NCI-H2107 treated with DMSO at 0.1 percent for 48 hours (cell line): ENCODE measurements at regions not wholly inside any gene's neighbourhood (a gene's known extent, or its start where the extent isn't known, plus 50 kb on each side); places are given as distances from the start of the nearest gene placed in this dataset.
A peak's percentile ranks its signal among the peaks of the same experiment; 100 is the strongest.
"Not testable (repeated sequence)": the region's sequence is repeated elsewhere in the genome, so short reads cannot be mapped to it uniquely, and the experiment has no call there.

ENCODE experiments used
- DNase-seq: peaks from one replicate; lab custom pipeline; 2025; ENCODE audit not compliant: unreplicated experiment; lab: John Stamatoyannopoulos, UW

DNA sequence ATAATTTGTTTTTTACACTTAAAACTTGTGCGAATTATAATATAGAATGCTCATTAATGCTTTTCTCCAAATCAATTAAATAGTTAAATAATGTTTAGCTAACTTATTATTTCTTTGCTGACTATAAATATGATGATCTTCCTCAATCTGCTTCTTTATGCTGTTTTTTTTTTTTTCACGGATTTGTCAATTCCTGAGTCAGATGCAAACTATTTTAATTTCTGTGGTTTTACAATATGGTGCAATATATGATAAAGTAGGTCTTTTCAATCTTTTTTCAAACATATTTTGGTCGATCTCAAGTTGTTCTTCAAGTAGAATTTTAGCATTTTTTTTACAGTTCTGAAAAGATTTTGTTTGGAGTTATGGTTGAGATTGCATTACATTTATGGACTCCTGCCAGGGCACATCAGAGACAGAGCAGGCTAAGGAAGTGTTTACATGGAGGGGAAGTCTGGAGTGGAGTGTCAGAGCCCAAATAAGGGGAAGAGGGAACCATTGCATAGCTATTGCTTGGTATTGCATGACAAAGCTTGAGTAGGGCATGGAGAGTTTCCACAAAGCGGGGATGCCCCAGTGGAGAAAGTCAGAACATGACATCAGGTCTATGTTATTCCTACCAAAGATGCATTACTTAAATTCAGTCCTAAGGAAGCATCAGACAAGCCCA lies 204.4 kb downstream of the OTUD1 start:
- no peak for DNase-seq

DNA sequence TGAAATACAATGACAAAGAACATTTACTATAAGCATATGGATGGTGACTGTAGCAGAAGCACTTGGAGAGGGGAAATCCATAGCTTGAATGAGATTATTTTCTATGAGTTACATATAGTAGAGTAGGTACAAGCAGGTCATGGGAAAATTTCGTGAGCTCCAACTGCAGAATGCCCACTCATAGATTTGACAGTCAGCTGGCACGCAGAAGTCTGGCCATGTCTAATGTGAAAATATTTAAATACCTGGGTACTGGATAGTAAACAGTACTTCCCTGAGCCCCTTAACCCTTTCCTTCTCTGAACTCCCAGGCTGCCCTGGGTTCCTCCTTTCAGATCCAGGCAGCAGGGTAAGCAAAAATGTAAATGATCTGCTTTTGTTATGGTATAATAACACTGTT lies 209.7 kb downstream of the OTUD1 start:
- no peak for DNase-seq

GRCh38 chr10:23656735-23657134 lies 217.9 kb downstream of the OTUD1 start:
- DNase-seq = no peak

- DNase-seq = no peak
Measured at GRCh38 chr10:23657677-23658076, 218.8 kb downstream of the OTUD1 start.

DNA sequence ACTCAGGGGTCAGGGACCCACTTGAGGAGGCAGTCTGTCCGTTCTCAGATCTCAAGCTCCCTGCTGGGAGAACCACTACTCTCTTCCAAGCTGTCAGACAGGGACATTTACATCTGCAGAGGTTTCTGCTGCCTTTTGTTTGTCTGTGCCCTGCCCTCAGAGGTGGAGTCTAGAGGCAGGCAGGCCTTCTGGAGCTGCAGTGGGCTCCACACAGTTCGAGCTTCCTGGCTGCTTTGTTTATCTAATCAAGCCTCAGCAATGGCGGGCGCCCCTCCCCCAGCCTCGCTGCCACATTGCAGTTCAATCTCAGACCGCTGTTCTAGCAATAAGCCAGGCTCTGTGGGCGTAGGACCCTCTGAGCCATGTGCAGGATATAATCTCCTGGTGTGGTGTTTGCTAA lies 233.0 kb downstream of the OTUD1 start:
- not testable (repeated sequence) for DNase-seq

- no peak for DNase-seq
Measured at GRCh38 chr10:23675585-23675984, 236.7 kb downstream of the OTUD1 start.

GRCh38 chr10:23676296-23676695 lies 237.4 kb downstream of the OTUD1 start:
- no peak for DNase-seq

GRCh38 chr10:23686722-23687121 lies 247.8 kb downstream of the OTUD1 start:
- DNase-seq = no peak

DNA sequence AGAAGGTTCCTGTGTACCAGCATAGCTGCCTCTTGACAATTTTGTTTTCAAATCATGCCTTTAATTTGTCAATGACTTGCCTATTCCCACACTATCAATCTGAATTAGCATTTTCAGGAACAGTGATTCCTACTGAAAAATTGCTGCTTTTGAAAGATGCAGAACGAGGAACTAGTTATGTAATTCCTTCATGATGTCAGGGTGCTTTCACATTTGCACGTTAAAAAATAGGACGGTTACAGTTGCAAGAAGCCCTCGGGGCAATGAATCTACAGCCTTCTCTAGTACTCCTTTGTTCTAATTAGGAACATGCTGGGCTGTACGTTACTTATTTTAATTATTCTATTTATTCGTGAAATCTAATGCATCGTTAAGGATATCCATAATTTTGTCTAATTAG lies 253.9 kb downstream of the OTUD1 start:
- no peak for DNase-seq

- DNase-seq = no peak
Measured at GRCh38 chr10:23693501-23693901, 254.6 kb downstream of the OTUD1 start.

DNA sequence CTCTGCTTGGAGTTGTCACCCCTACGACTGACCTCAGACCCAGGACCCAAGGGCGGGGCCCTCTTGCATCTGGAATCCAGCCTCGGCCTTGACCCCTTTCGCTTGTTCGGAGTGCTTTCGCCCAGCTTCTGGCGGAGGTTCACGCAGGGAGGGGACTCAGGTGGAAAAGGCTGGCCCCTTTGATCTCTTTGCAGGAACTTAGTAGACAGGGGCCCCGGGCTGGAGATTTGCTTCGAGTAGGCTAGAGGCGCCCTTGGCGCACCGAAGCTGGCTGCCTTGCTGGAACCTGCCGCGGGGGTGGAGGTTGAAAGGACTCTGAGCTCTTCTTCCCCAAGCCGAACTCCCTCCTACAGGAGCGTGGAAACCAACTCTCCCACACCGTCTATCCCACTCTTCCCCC lies 255.1 kb downstream of the OTUD1 start:
- DNase-seq = no peak

- DNase-seq = no peak
Measured at GRCh38 chr10:23694446-23694920, 255.6 kb downstream of the OTUD1 start.

DNA sequence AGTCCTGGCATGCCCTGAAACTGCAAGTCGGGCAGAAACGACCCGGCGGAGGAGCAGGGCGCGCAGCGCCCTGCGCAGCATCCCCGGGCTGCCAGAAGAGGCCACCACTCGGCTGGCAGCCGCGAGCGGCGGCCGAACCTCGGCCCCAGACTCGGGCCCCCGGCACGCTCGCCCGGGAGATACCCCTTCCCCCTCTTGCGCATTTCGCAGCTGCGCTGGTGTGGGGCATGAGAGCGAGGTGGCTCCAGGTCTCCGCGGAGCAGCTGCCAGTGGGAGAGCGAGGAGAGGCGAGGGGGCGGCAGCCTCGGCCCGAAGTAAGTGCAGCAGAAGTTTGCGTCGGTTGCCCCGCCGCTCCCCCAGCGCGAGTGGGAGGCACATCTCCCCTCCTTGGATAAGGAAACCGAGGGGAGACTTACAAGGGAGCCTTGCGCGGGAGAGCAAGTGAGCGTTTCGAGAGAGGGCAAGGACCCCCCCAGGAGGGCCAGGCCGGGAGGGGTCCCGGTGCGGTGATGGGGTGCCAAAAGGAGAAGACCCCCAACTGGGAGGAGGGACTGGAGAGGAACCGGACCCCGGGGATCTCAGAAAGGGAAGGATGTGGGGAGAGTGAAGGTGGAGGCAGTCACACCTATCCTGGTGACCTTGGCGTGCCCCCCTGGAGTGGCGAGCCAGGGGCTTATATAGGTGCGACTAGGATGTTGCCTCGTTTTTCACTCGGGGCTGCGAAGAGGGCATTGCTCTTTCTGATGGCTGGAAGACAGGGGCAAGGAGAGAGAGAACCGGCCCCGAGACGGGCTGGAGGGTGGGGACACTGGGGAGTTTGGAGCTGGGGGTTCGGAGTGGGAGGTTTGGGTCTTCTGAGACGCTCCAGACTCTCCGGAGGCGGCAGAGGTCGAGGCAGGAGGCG lies 256.3 kb downstream of the OTUD1 start:
- no peak for DNase-seq

DNA sequence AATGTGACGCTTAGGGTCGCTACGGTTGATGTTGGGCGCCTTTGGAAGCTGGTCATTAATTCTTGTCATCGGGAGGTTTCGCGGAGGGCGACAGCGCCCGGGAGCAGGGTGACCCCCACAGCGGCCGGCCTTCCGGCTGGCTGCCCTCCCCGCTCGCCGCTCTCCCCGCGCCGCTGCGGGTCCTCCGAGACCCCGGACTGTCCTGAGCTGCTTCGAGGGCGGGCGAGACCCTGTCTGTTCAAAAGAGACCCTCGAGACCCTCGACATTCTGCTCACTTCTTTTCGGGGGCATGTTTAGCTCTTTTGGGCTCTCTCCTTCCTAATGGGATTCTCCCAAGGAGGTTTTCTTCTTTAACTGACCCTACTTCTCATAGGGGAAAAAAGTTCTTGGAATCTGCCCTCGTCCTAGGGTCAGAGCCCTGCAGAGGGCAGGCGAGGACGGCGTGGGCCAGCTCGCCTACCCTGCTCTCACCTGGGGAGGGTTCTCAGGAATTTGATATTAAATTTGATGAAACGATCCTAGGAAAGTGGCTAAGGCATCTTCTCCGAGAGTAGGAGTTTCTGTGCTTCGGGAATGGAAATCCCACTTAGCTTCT lies 257.0 kb downstream of the OTUD1 start:
- DNase-seq = no peak

DNA sequence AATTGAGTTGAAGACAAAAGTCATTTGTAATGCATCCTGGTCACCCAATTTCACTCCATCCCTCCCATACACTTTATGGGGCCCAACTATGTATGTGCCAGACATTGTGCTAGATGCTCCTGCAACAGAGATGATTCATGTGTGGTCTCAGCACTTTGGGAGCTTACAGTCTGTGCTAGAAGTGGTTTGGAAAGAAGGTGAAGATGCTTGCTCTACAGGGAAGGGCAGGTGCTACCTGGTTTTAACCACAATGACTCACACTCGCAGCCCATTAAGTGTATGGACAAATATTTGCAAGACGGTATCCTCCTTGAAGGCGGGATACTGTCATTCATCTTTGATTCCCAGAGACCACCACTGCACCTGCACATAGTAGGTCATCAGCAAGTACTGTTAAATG lies 257.6 kb downstream of the OTUD1 start:
- DNase-seq = no peak

- peak; percentile 4 for DNase-seq
Measured at GRCh38 chr10:23702977-23703414, 264.1 kb downstream of the OTUD1 start.

DNA sequence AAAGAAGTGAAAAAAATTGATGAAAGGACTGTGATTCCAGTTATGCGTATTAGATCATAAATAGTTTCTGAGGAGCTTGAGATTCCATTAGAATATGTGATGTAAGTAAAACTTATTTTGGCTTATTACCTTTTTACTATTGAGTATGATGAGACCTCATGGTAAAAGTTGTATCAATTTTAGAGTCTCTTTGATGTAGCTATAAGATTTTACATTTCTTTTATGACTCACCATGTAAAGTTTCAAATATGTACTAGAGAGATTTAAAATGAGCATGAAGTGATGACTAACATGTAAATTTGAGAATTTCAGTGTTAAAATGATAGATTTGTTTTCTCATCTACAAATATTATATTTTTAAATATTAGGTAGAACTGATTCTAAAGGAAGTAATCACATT lies 276.5 kb downstream of the OTUD1 start:
- DNase-seq = no peak

- no peak for DNase-seq
Measured at GRCh38 chr10:23717913-23718312, 279.0 kb downstream of the OTUD1 start.

DNA sequence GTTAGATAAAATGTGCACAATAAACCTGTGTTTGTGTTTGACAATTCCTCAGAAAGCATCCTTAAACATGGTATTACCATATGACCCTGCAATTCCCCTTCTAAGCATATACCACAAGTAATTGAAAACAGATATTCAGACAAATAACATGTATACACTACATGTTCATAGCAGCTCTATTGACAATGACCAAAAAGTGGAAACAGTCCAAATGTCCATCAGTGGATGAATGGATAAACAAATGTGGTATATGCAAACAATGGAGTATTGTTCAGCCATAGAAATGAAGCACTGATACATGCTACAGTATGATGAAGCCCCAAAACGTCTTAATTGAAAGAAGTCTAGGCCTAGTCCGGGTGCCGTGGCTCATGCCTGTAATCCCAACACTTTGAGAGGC lies 280.1 kb downstream of the OTUD1 start:
- DNase-seq = no peak

DNA sequence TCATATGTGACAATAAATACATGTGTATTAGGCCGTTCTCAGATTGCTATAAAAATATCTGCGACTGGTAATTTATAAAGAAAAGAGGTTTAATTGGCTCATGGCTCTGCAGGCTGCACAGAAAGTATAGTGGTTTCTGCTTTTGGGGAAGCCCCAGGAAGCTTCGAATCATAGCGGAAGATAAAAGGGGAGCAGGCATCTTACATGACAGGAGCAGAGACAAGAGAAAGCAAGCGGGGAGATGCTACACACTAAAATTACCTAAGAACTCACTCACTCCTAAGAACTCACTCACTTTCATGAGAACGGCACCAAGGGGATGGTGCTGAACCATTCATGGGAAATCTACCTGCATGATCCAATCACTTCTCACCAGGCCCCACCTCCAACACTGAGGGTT lies 284.9 kb downstream of the OTUD1 start:
- no peak for DNase-seq

DNA sequence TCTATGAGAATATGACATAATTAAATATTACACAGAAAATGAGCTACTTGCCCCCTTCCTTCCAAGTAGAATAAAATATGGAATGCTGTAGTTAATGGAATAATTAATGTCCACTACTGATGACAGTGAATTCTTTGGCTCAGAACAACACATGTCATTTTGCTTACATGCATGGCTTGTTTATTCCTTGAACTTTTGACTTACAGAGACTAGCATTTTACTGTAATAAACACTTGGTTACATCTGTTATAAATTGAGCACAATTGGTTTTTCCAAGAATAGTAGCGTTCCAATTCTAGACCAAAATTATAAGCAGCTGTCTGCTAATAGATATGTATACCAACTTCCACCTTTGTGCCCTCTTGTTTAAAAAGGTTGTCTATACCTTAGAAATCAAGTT lies 286.7 kb downstream of the OTUD1 start:
- DNase-seq = no peak

DNA sequence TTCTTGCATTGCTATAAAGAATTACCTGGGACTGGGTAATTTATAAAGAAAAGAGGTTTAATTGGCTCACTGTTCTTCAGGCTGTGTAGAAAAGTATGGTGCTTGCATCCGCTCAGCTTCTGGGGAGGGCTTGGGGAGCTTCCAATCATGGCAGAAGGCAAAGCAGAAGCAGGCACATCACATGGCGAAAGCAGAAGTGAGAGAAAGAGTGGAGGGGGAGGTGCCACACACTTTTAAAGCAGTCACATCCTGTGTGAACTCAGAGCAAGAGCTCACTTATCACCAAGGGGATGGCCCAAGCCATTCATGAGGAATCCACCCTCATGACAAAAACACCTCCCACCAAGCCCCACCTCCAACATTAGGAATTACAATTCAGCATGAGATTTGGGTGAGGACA lies 303.5 kb downstream of the OTUD1 start:
- DNase-seq = no peak
